ENCODE measurements at regions not wholly inside any gene's neighbourhood (a gene's known extent, or its start where the extent isn't known, plus 50 kb on each side); places are given as distances from the start of the nearest gene placed in this dataset.
"Not testable (repeated sequence)": the region's sequence is repeated elsewhere in the genome, so short reads cannot be mapped to it uniquely, and the experiment has no call there.

- not testable (repeated sequence) for TF ChIP-seq POLR2A, POLR2AphosphoS5, TAF1, SPI1 (IDR thresholded peaks at IDR 0.05; ENCODE audit: low read depth, low read length)
These were observed 1680.9 kb downstream of the MRPL39 start for GRCh38 chr21:23926430-23926829.
